Panc1 (cell line): ENCODE measurements at regions not wholly inside any gene's neighbourhood (a gene's known extent, or its start where the extent isn't known, plus 50 kb on each side); places are given as distances from the start of the nearest gene placed in this dataset.

Experiments used
- ATAC-seq: fragments of 200-7000 bp; cut with Tn5 transposase; 2 replicates; pipeline ENCODE4 v1.9.1; 2020; ENCODE audit warnings: mild to moderate bottlenecking, moderate library complexity
- BruUV-seq: library from RNA; stranded (reverse); fragments of 400-500 nt; replicated peaks from 2 replicates; lab custom pipeline; 2021; lab: Mats Ljungman, UMichigan
- CTCF ChIA-PET: fragments of 300-600 bp; sonication (Branson Sonifier 250); formaldehyde crosslinking; loops from one replicate; lab custom pipeline; 2022; ENCODE audit warnings: antibody characterized with exemption; lab: Charles Lee
- POLR2A ChIA-PET: fragments of 300-600 bp; sonication (Branson Sonifier 250); formaldehyde crosslinking; loops from one replicate; lab custom pipeline; 2022; ENCODE audit warnings: antibody characterized with exemption; lab: Charles Lee
- DNase-seq: peaks from one replicate; pipeline ENCODE4 v3.0.0-alpha.2; 2010; ENCODE audit warnings: low read depth, low spot score
- H3K27ac ChIP-seq: 2 replicates; pipeline ENCODE4 v1.5.1; 2011; ENCODE audit warnings: mild to moderate bottlenecking, low read length, inconsistent platforms
- H3K27me3 ChIP-seq: fragments of 200-500 bp; sonication (Bioruptor generic); 2 replicates; pipeline ENCODE4 v1.6.0; 2014; ENCODE audit warnings: low read length, inconsistent platforms; ENCODE audit not compliant: control insufficient read depth, insufficient read depth
- H3K36me3 ChIP-seq: fragments of 200-500 bp; sonication (Bioruptor generic); 2 replicates; pipeline ENCODE4 v1.5.1; 2014; ENCODE audit warnings: inconsistent platforms, mild to moderate bottlenecking, low read length, moderate library complexity; ENCODE audit not compliant: control insufficient read depth, insufficient read depth
- H3K4me1 ChIP-seq: 2 replicates; pipeline ENCODE4 v1.5.1; 2011; ENCODE audit warnings: inconsistent platforms, mild to moderate bottlenecking, low read length, moderate library complexity; ENCODE audit not compliant: control insufficient read depth, insufficient read depth
- H3K4me3 ChIP-seq, 2 experiments: 2 replicates each; pipeline ENCODE4 v1.5.1; 2011 to 2012; ENCODE audit warnings: low read depth in 2 of 2, low read length in 2 of 2, mild to moderate bottlenecking in 2 of 2, inconsistent platforms in 1 of 2, moderate library complexity in 1 of 2
- H3K9me3 ChIP-seq: fragments of 200-500 bp; sonication (Bioruptor generic); 2 replicates; pipeline ENCODE4 v1.5.1; 2014; ENCODE audit warnings: low read depth, mild to moderate bottlenecking, inconsistent platforms, low read length, moderate library complexity; ENCODE audit not compliant: control insufficient read depth, insufficient read depth
- CTCF ChIP-seq: fragments of 450-650 bp; IDR thresholded peaks from 2 replicates; pipeline ENCODE4 v1.5.1; 2017; ENCODE audit warnings: mild to moderate bottlenecking
- POLR2AphosphoS5 ChIP-seq: IDR thresholded peaks from 2 replicates; pipeline ENCODE4 v1.6.1; 2012; ENCODE audit warnings: mild to moderate bottlenecking, low read depth, low read length, moderate library complexity
- REST ChIP-seq, 2 experiments: IDR thresholded peaks; 2 replicates each; pipeline ENCODE4 v1.6.1; 2011 to 2012; ENCODE audit warnings: low read depth in 2 of 2, control low read depth in 1 of 2, low read length in 1 of 2, mild to moderate bottlenecking in 1 of 2, moderate library complexity in 1 of 2; ENCODE audit not compliant: insufficient read depth in 1 of 2
- SIN3A ChIP-seq: IDR thresholded peaks from 2 replicates; pipeline ENCODE4 v1.6.1; 2012; ENCODE audit warnings: low read depth, mild to moderate bottlenecking, low read length, moderate library complexity, borderline replicate concordance; ENCODE audit not compliant: insufficient read depth
- TCF7L2 ChIP-seq: IDR thresholded peaks from 2 replicates; pipeline ENCODE4 v1.6.1; 2011; ENCODE audit warnings: mild to moderate bottlenecking, low read depth, low read length, inconsistent platforms
- in situ Hi-C: cut with HindIII; loops from 2 replicates; pipeline ENCODE4 v1.10.0; 2016; ENCODE audit warnings: low sequenced_read_pairs, low pct_unique_long_range_greater_than_20kb
- intact Hi-C: fragments of 100-400 bp; cut with micrococcal nuclease; formaldehyde crosslinking; loops from one replicate; pipeline ENCODE4 v1.10.0; 2022; ENCODE audit not compliant: unreplicated experiment

- CTCF ChIA-PET, result no interaction called here
Observed at GRCh38 chr6:170005665-170006064, 254.2 kb downstream of the ERMARD start.

GRCh38 chr6:170004585-170005210, 253.3 kb downstream of the ERMARD start:
- no TSS peak for BruUV-seq
- intact Hi-C loops, result no loop called here
- no peak for ATAC-seq

More at GRCh38 chr6:170005665-170006064, 254.2 kb downstream of the ERMARD start:
- Histone ChIP-seq H3K9me3 (no peaks in the 10 kb centered on the region), H3K4me3 (no peak overlapping the region), H3K27ac (no peak overlapping the region), H3K4me1 (no peaks in the 10 kb centered on the region), H3K27me3 (no peaks in the 10 kb centered on the region), H3K36me3 (no peaks in the 10 kb centered on the region)
- POLR2A ChIA-PET, result no interaction called here
- intact Hi-C loops (no loop called here), in situ Hi-C loops (no loop called here)
- TF ChIP-seq CTCF (no peak), SIN3A (no peak), TCF7L2 (no peak), REST (IDR thresholded peaks at IDR 0.05; ENCODE audit: insufficient read depth in 1 of 2, low read depth in 2 of 2, low read length in 1 of 2) (no peak), POLR2AphosphoS5 (no peak)
- no peak for ATAC-seq
- DNase-seq, result no peak
- BruUV-seq, result no TSS peak

More at GRCh38 chr6:170004585-170005210, 253.3 kb downstream of the ERMARD start:
- Histone ChIP-seq H3K4me1 (no peaks in the 10 kb centered on the region), H3K9me3 (no peaks in the 10 kb centered on the region), H3K4me3 (no peak overlapping the region), H3K36me3 (no peaks in the 10 kb centered on the region), H3K27me3 (no peaks in the 10 kb centered on the region), H3K27ac (no peak overlapping the region)
- TF ChIP-seq CTCF (no peak), REST (IDR thresholded peaks at IDR 0.05; ENCODE audit: insufficient read depth in 1 of 2, low read depth in 2 of 2, low read length in 1 of 2) (no peak), TCF7L2 (no peak), SIN3A (no peak), POLR2AphosphoS5 (no peak)
- in situ Hi-C loops, result no loop called here
- DNase-seq, result no peak
- ChIA-PET CTCF (no interaction called here), POLR2A (no interaction called here)
